GM12878 (cell line): ENCODE measurements at regions not wholly inside any gene's neighbourhood (a gene's known extent, or its start where the extent isn't known, plus 50 kb on each side); places are given as distances from the start of the nearest gene placed in this dataset.

Experiments used
- ATAC-seq: fragments of 200-7000 bp; cut with Tn5 transposase; 3 replicates; pipeline ENCODE4 v1.9.1; 2020; ENCODE audit warnings: mild to moderate bottlenecking, moderate library complexity
- BruUV-seq: library from RNA; stranded (reverse); fragments of 400-500 nt; replicated peaks from 2 replicates; lab custom pipeline; 2021; lab: Mats Ljungman, UMichigan
- CTCF ChIA-PET: fragments of 300-600 bp; sonication (Branson Sonifier 250); formaldehyde crosslinking; extraction: SDS; loops from one replicate; lab custom pipeline; 2021; ENCODE audit warnings: inconsistent platforms; lab: Yijun Ruan, JAX
- POLR2A ChIA-PET: fragments of 350-600 bp; formaldehyde crosslinking; extraction: SDS; loops from one replicate; lab custom pipeline; 2021; ENCODE audit warnings: inconsistent platforms; lab: Charles Lee
- RAD21 ChIA-PET: fragments of 300-600 bp; sonication (Branson Sonifier 250); formaldehyde crosslinking; loops from one replicate; lab custom pipeline; 2023; ENCODE audit warnings: antibody characterized with exemption; ENCODE audit not compliant: unreplicated experiment; lab: Charles Lee
- SMC1A ChIA-PET: fragments of 300-600 bp; sonication (Branson Sonifier 250); formaldehyde crosslinking; loops from one replicate; lab custom pipeline; 2023; ENCODE audit not compliant: unreplicated experiment, uncharacterized antibody; lab: Charles Lee
- DNase-seq: peaks from one replicate; pipeline ENCODE4 v3.0.0-alpha.2; 2011; ENCODE audit warnings: low read depth, low spot score
- FAIRE-seq: peaks from 3 replicates; lab custom pipeline; 2011; peaks lifted over from hg19 to GRCh38; lab: Jason Lieb, UNC
- H2AFZ ChIP-seq: 2 replicates; pipeline ENCODE4 v1.6.0; 2011; ENCODE audit warnings: low read depth, low read length, control low read depth; ENCODE audit not compliant: control insufficient read depth
- H3K27ac ChIP-seq: 2 replicates; pipeline ENCODE4 v1.5.1; 2011; ENCODE audit warnings: control low read depth; ENCODE audit not compliant: control insufficient read depth, insufficient read depth
- H3K27me3 ChIP-seq, 2 experiments: replicated peaks in 1 of 2; 2 replicates each; pipeline versions ENCODE4 v1.6.0 to v1.6.1; 2011; ENCODE audit warnings: low read length in 1 of 2; ENCODE audit not compliant: control insufficient read depth in 2 of 2, insufficient read depth in 2 of 2
- H3K36me3 ChIP-seq, 2 experiments: 2 replicates each; pipeline ENCODE4 v1.5.1; 2011; ENCODE audit warnings: low read length in 1 of 2; ENCODE audit not compliant: control insufficient read depth in 2 of 2, insufficient read depth in 2 of 2
- H3K4me1 ChIP-seq: 2 replicates; pipeline ENCODE4 v1.6.1; 2011; ENCODE audit warnings: mild to moderate bottlenecking, low read length, moderate library complexity, mixed read lengths; ENCODE audit not compliant: control insufficient read depth, insufficient read depth
- H3K4me2 ChIP-seq: 2 replicates; pipeline ENCODE4 v1.6.0; 2011; ENCODE audit warnings: control low read depth; ENCODE audit not compliant: control insufficient read depth, insufficient read depth
- H3K4me3 ChIP-seq: fragments of 200-600 bp; sonication (generic); 2 replicates; pipeline ENCODE4 v1.5.1; 2016
- H3K79me2 ChIP-seq: 2 replicates; pipeline ENCODE4 v1.6.0; 2011; ENCODE audit warnings: low read length; ENCODE audit not compliant: control insufficient read depth, insufficient read depth
- H3K9ac ChIP-seq: 2 replicates; pipeline ENCODE4 v1.8.0; 2011; ENCODE audit warnings: low read length, control low read depth, mixed read lengths; ENCODE audit not compliant: control insufficient read depth, insufficient read depth
- H3K9me3 ChIP-seq: replicated peaks from 3 replicates; pipeline ENCODE4 v1.5.1; 2011; ENCODE audit warnings: mild to moderate bottlenecking, low read length; ENCODE audit not compliant: control insufficient read depth, insufficient read depth
- H4K20me1 ChIP-seq: 2 replicates; pipeline ENCODE4 v1.6.0; 2011; ENCODE audit not compliant: control insufficient read depth, insufficient read depth
- CREM ChIP-seq: IDR thresholded peaks from 2 replicates; pipeline ENCODE4 v1.6.1; 2014; ENCODE audit warnings: antibody characterized with exemption, low read depth
- EP300 ChIP-seq, 2 experiments: fragments of 150-350 bp in 1 of 2; IDR thresholded peaks; 2 replicates each; pipeline ENCODE4 v1.6.1; 2011 to 2012; ENCODE audit warnings: low read depth in 2 of 2, low read length in 2 of 2, borderline replicate concordance in 1 of 2, improper control_type of control experiment in 1 of 2, inconsistent platforms in 1 of 2; ENCODE audit not compliant: control insufficient read depth in 1 of 2
- ETV6 ChIP-seq, 2 experiments: fragments of 450-650 bp in 1 of 2; IDR thresholded peaks in 1 of 2; conservative IDR thresholded peaks in 1 of 2; 2 replicates each; pipeline ENCODE4 v1.6.1; 2014; ENCODE audit warnings: antibody characterized with exemption in 1 of 2, borderline replicate concordance in 1 of 2, low read depth in 1 of 2, mild to moderate bottlenecking in 1 of 2, moderate library complexity in 1 of 2
- HDGF ChIP-seq: fragments of 450-650 bp; IDR thresholded peaks from 2 replicates; pipeline ENCODE4 v1.6.1; 2016; ENCODE audit warnings: antibody characterized with exemption
- IKZF2 ChIP-seq, 2 experiments: fragments of 450-650 bp; IDR thresholded peaks; 2 replicates each; pipeline ENCODE4 v1.6.1; 2017; ENCODE audit warnings: mild to moderate bottlenecking in 2 of 2, moderate library complexity in 2 of 2
- MEF2B ChIP-seq: fragments of 450-650 bp; IDR thresholded peaks from 2 replicates; pipeline ENCODE4 v1.6.1; 2018; ENCODE audit warnings: mild to moderate bottlenecking, moderate library complexity; ENCODE audit not compliant: partially characterized antibody, poor library complexity, severe bottlenecking
- MXI1 ChIP-seq: fragments of 150-350 bp; IDR thresholded peaks from 2 replicates; pipeline ENCODE4 v1.6.1; 2011; ENCODE audit warnings: low read depth, mild to moderate bottlenecking, inconsistent platforms, low read length, improper control_type of control experiment
- WGBS: methylation state at CpG from one replicate; pipeline ENCODE4 v1.1.6; 2016; ENCODE audit warnings: low lambda C conversion rate; ENCODE audit not compliant: insufficient replicate concordance, insufficient coverage; ENCODE audit errors: missing lambda C conversion rate; 5-methylcytosine and 5-hydroxymethylcytosine counted together
- in situ Hi-C: fragments of 300-500 bp; cut with MboI; formaldehyde crosslinking; loops from 9 replicates; pipeline ENCODE4 v1.14.3; 2018; ENCODE audit warnings: mixed read lengths
- intact Hi-C: fragments of 100-400 bp; cut with micrococcal nuclease; formaldehyde crosslinking; loops from one replicate; pipeline ENCODE4 v1.14.2; 2022; ENCODE audit not compliant: unreplicated experiment
- TF ChIP-seq, protein P1 (sequence below): fragments of 450-650 bp; IDR thresholded peaks from 2 replicates; pipeline ENCODE4 v1.6.1; 2016; ENCODE audit warnings: mild to moderate bottlenecking
- TF ChIP-seq, protein P2 (sequence below): fragments of 450-650 bp; IDR thresholded peaks from 2 replicates; pipeline ENCODE4 v1.6.1; 2017; ENCODE audit warnings: mild to moderate bottlenecking, moderate library complexity
- TF ChIP-seq, protein P3 (sequence below): IDR thresholded peaks from 2 replicates; pipeline ENCODE4 v1.6.1; 2011; ENCODE audit warnings: low read depth, low read length, improper control_type of control experiment, borderline replicate concordance
- TF ChIP-seq, protein P4 (sequence below): fragments of 450-650 bp; formaldehyde crosslinking; IDR thresholded peaks from 2 replicates; pipeline ENCODE4 v1.4.0; 2022; ENCODE audit warnings: mild to moderate bottlenecking, moderate library complexity
- TF ChIP-seq, protein P5 (sequence below): IDR thresholded peaks from 2 replicates; pipeline ENCODE4 v1.6.1; 2011; ENCODE audit warnings: borderline replicate concordance, low read depth, mild to moderate bottlenecking, moderate library complexity, low read length; ENCODE audit not compliant: insufficient read depth, poor library complexity, severe bottlenecking

DNA sequence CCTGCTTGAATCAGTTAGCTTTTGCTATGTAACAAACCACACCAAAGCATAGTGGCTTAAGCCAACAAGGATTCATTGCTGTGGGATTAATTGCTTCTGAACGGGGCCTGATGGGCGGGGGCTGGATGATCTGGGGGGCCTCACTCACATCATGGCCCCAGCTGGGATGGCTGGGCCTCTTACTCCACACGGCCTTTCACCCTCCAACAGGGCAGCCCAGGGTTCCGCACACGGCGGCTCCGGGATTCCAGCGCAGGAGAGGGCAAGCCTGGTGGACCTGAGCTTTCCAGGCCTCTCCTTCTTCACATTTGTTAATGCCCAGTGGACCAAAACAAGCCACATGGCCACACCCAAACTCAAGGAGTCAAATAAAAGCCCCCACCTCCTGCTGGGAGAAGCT lies 86.3 kb upstream of the PHLPP1 start:
- H3K4me1 ChIP-seq: no peaks in the 10 kb centered on the region
- no peak overlapping the region for H3K4me3 ChIP-seq
- no peak overlapping the region for H3K4me2 ChIP-seq
- POLR2A ChIA-PET: no interaction called here
- RAD21 ChIA-PET: no interaction called here
- no peaks in the 10 kb centered on the region for H3K36me3 ChIP-seq
- no peaks in the 10 kb centered on the region; a peak in 1 of 4 replicates for H3K27me3 ChIP-seq
- H3K27ac ChIP-seq: no peak overlapping the region
- H3K9me3 ChIP-seq: no peaks in the 10 kb centered on the region
- FAIRE-seq: no peak
- SMC1A ChIA-PET: no interaction called here
- DNase-seq: no peak
- WGBS: 66% methylated on average over 8 of the region's 8 CpGs
- BruUV-seq: no TSS peak
- H2AFZ ChIP-seq: no peak overlapping the region
- intact Hi-C loops: no loop called here
- CTCF ChIA-PET: no interaction called here
- ATAC-seq: no peak
- H3K9ac ChIP-seq: no peak overlapping the region
- no peaks in the 10 kb centered on the region for H4K20me1 ChIP-seq
- no peaks in the 10 kb centered on the region for H3K79me2 ChIP-seq
- in situ Hi-C loops: no loop called here
- TF ChIP-seq IKZF2 (IDR thresholded peaks at IDR 0.05) (no peak), HDGF (no peak), CREM (no peak), MEF2B (no peak), ETV6 (conservative IDR thresholded peaks at IDR 0.05 in 1 of 2, IDR thresholded peaks at IDR 0.05 in 1 of 2; ENCODE audit: borderline replicate concordance in 1 of 2, low read depth in 1 of 2) (no peak), MXI1 (no peak), EP300 (IDR thresholded peaks at IDR 0.05; ENCODE audit: borderline replicate concordance in 1 of 2, control insufficient read depth in 1 of 2, low read depth in 2 of 2, low read length in 2 of 2) (no peak)
- TF ChIP-seq, protein P1, sequence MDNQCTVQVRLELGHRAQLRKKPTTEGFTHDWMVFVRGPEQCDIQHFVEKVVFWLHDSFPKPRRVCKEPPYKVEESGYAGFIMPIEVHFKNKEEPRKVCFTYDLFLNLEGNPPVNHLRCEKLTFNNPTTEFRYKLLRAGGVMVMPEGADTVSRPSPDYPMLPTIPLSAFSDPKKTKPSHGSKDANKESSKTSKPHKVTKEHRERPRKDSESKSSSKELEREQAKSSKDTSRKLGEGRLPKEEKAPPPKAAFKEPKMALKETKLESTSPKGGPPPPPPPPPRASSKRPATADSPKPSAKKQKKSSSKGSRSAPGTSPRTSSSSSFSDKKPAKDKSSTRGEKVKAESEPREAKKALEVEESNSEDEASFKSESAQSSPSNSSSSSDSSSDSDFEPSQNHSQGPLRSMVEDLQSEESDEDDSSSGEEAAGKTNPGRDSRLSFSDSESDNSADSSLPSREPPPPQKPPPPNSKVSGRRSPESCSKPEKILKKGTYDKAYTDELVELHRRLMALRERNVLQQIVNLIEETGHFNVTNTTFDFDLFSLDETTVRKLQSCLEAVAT: no peak
- TF ChIP-seq, protein P2, sequence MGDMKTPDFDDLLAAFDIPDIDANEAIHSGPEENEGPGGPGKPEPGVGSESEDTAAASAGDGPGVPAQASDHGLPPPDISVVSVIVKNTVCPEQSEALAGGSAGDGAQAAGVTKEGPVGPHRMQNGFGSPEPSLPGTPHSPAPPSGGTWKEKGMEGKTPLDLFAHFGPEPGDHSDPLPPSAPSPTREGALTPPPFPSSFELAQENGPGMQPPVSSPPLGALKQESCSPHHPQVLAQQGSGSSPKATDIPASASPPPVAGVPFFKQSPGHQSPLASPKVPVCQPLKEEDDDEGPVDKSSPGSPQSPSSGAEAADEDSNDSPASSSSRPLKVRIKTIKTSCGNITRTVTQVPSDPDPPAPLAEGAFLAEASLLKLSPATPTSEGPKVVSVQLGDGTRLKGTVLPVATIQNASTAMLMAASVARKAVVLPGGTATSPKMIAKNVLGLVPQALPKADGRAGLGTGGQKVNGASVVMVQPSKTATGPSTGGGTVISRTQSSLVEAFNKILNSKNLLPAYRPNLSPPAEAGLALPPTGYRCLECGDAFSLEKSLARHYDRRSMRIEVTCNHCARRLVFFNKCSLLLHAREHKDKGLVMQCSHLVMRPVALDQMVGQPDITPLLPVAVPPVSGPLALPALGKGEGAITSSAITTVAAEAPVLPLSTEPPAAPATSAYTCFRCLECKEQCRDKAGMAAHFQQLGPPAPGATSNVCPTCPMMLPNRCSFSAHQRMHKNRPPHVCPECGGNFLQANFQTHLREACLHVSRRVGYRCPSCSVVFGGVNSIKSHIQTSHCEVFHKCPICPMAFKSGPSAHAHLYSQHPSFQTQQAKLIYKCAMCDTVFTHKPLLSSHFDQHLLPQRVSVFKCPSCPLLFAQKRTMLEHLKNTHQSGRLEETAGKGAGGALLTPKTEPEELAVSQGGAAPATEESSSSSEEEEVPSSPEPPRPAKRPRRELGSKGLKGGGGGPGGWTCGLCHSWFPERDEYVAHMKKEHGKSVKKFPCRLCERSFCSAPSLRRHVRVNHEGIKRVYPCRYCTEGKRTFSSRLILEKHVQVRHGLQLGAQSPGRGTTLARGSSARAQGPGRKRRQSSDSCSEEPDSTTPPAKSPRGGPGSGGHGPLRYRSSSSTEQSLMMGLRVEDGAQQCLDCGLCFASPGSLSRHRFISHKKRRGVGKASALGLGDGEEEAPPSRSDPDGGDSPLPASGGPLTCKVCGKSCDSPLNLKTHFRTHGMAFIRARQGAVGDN: no peak
- TF ChIP-seq, protein P3, sequence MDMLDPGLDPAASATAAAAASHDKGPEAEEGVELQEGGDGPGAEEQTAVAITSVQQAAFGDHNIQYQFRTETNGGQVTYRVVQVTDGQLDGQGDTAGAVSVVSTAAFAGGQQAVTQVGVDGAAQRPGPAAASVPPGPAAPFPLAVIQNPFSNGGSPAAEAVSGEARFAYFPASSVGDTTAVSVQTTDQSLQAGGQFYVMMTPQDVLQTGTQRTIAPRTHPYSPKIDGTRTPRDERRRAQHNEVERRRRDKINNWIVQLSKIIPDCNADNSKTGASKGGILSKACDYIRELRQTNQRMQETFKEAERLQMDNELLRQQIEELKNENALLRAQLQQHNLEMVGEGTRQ: no peak
- TF ChIP-seq, protein P4, sequence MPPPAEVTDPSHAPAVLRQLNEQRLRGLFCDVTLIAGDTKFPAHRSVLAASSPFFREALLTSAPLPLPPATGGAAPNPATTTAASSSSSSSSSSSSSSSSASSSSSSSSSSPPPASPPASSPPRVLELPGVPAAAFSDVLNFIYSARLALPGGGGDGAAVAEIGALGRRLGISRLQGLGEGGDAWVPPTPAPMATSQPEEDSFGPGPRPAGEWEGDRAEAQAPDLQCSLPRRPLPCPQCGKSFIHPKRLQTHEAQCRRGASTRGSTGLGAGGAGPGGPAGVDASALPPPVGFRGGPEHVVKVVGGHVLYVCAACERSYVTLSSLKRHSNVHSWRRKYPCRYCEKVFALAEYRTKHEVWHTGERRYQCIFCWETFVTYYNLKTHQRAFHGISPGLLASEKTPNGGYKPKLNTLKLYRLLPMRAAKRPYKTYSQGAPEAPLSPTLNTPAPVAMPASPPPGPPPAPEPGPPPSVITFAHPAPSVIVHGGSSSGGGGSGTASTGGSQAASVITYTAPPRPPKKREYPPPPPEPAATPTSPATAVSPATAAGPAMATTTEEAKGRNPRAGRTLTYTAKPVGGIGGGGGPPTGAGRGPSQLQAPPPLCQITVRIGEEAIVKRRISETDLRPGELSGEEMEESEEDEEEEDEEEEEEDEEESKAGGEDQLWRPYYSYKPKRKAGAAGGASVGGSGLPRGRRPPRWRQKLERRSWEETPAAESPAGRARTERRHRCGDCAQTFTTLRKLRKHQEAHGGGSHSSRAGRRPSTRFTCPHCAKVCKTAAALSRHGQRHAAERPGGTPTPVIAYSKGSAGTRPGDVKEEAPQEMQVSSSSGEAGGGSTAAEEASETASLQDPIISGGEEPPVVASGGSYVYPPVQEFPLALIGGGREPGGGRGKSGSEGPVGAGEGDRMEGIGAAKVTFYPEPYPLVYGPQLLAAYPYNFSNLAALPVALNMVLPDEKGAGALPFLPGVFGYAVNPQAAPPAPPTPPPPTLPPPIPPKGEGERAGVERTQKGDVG (CRISPR knock-in tag): no peak
- TF ChIP-seq, protein P5, sequence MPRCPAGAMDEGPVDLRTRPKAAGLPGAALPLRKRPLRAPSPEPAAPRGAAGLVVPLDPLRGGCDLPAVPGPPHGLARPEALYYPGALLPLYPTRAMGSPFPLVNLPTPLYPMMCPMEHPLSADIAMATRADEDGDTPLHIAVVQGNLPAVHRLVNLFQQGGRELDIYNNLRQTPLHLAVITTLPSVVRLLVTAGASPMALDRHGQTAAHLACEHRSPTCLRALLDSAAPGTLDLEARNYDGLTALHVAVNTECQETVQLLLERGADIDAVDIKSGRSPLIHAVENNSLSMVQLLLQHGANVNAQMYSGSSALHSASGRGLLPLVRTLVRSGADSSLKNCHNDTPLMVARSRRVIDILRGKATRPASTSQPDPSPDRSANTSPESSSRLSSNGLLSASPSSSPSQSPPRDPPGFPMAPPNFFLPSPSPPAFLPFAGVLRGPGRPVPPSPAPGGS: no peak
